ENCODE measurements at regions not wholly inside any gene's neighbourhood (a gene's known extent, or its start where the extent isn't known, plus 50 kb on each side); places are given as distances from the start of the nearest gene placed in this dataset.
"Not testable (repeated sequence)": the region's sequence is repeated elsewhere in the genome, so short reads cannot be mapped to it uniquely, and the experiment has no call there.

- intact Hi-C loops (cut with DNase I, micrococcal nuclease) = no loop called here
- Histone ChIP-seq H3K9me3 (peaks cover 6% of the 10 kb centered on the region), H3K4me3 (no peak overlapping the region), H3K36me3 (ENCODE audit: low read depth) (no peaks in the 10 kb centered on the region), H3K4me1 (ENCODE audit: low read depth) (no peaks in the 10 kb centered on the region)
- DNase-seq = no peak
- no peak for ATAC-seq
- no peak for TF ChIP-seq CTCF (IDR thresholded peaks at IDR 0.05)
Observed at GRCh38 chr12:33759279-33759678, 263.0 kb upstream of the ALG10 start.

- intact Hi-C loops (cut with DNase I, micrococcal nuclease) = no loop called here
- ATAC-seq = no peak
- H3K4me3 ChIP-seq = no peak overlapping the region
Observed at GRCh38 chr12:33763331-33763730, 259.0 kb upstream of the ALG10 start.

GRCh38 chr12:33770652-33771051 lies 251.6 kb upstream of the ALG10 start:
- no peak for DNase-seq
- Histone ChIP-seq H3K4me3 (no peak overlapping the region), H3K36me3 (ENCODE audit: low read depth) (no peaks in the 10 kb centered on the region), H3K9me3 (peaks cover 9% of the 10 kb centered on the region), H3K4me1 (ENCODE audit: low read depth) (no peaks in the 10 kb centered on the region)
- ATAC-seq = no peak
- intact Hi-C loops (cut with DNase I, micrococcal nuclease) = no loop called here
- no peak for TF ChIP-seq CTCF (IDR thresholded peaks at IDR 0.05)

More at GRCh38 chr12:33763331-33763730, 259.0 kb upstream of the ALG10 start:
- no peak for TF ChIP-seq CTCF (IDR thresholded peaks at IDR 0.05)
- no peak for DNase-seq
- Histone ChIP-seq H3K9me3 (peaks cover 10% of the 10 kb centered on the region), H3K36me3 (ENCODE audit: low read depth) (no peaks in the 10 kb centered on the region), H3K4me1 (ENCODE audit: low read depth) (no peaks in the 10 kb centered on the region)

GRCh38 chr12:33771889-33772288 lies 250.4 kb upstream of the ALG10 start:
- no peak for TF ChIP-seq CTCF (IDR thresholded peaks at IDR 0.05)
- Histone ChIP-seq H3K9me3 (peaks cover 9% of the 10 kb centered on the region), H3K36me3 (ENCODE audit: low read depth) (no peaks in the 10 kb centered on the region), H3K4me3 (no peak overlapping the region), H3K4me1 (ENCODE audit: low read depth) (no peaks in the 10 kb centered on the region)
- no peak for DNase-seq
- no peak for ATAC-seq
- intact Hi-C loops (cut with DNase I, micrococcal nuclease) = no loop called here

GRCh38 chr12:33773091-33773490 lies 249.2 kb upstream of the ALG10 start:
- H3K4me3 ChIP-seq; ATAC-seq; H3K36me3 ChIP-seq (ENCODE audit: low read depth); DNase-seq; H3K9me3 ChIP-seq; H3K4me1 ChIP-seq (ENCODE audit: low read depth); intact Hi-C loops (cut with DNase I, micrococcal nuclease): not testable (repeated sequence)

- no peaks in the 10 kb centered on the region for H3K4me1 ChIP-seq (ENCODE audit: low read depth)
- DNase-seq (no peak), ATAC-seq (no peak)
- no peak for TF ChIP-seq CTCF (IDR thresholded peaks at IDR 0.05)
- peaks cover 4% of the 10 kb centered on the region for H3K9me3 ChIP-seq
- H3K4me3 ChIP-seq = no peak overlapping the region
- no peaks in the 10 kb centered on the region for H3K36me3 ChIP-seq (ENCODE audit: low read depth)
- intact Hi-C loops (cut with DNase I, micrococcal nuclease) = no loop called here
Observed at GRCh38 chr12:33786532-33786931, 235.8 kb upstream of the ALG10 start.

Measured in mucosa of descending colon (tissue), 3 donors.